ENCODE measurements at regions not wholly inside any gene's neighbourhood (a gene's known extent, or its start where the extent isn't known, plus 50 kb on each side); places are given as distances from the start of the nearest gene placed in this dataset.
A peak's percentile ranks its signal among the peaks of the same experiment; 100 is the strongest.

- no peak for TF ChIP-seq CTCF (conservative IDR thresholded peaks at IDR 0.05; ENCODE audit: low read depth, low read length)
- peak; percentile 34 for DNase-seq (ENCODE audit: low read depth)
These were observed 73.9 kb upstream of the KRR1 start for GRCh38 chr12:75585330-75585729.

GRCh38 chr12:75583355-75583754 is 71.9 kb upstream of the KRR1 start:
- TF ChIP-seq CTCF (conservative IDR thresholded peaks at IDR 0.05; ENCODE audit: low read depth, low read length): no peak
- no peak for DNase-seq (ENCODE audit: low read depth)
- no peak overlapping the region for H3K4me3 ChIP-seq (ENCODE audit: low read length)

More at GRCh38 chr12:75585330-75585729, 73.9 kb upstream of the KRR1 start:
- no peak overlapping the region for H3K4me3 ChIP-seq (ENCODE audit: low read length)

GRCh38 chr12:75581515-75581914 is 70.1 kb upstream of the KRR1 start:
- no peak for TF ChIP-seq CTCF (conservative IDR thresholded peaks at IDR 0.05; ENCODE audit: low read depth, low read length)
- H3K4me3 ChIP-seq (ENCODE audit: low read length): no peak overlapping the region
- DNase-seq (ENCODE audit: low read depth): no peak

DNA sequence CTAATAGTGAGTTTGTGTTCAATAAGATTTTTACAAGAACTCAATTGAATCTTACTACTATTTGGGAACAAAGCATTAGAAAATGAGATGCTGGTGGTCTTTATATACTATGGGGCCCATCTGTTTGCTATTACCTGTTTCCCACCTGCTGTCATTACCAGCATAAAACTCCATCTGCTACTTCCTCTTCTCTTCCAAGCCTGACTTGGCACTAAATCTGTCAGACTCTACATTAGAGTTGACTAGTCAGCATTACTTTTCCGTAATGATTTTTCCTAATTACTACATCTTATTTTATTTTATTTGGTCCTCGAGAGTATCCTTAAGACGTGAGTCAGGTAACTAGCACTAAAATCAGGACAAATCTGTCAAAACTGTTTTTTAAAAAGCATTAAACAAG is 68.1 kb upstream of the KRR1 start:
- TF ChIP-seq CTCF (conservative IDR thresholded peaks at IDR 0.05; ENCODE audit: low read depth, low read length): no peak
- H3K4me3 ChIP-seq (ENCODE audit: low read length): no peak overlapping the region
- no peak for DNase-seq (ENCODE audit: low read depth)

DNA sequence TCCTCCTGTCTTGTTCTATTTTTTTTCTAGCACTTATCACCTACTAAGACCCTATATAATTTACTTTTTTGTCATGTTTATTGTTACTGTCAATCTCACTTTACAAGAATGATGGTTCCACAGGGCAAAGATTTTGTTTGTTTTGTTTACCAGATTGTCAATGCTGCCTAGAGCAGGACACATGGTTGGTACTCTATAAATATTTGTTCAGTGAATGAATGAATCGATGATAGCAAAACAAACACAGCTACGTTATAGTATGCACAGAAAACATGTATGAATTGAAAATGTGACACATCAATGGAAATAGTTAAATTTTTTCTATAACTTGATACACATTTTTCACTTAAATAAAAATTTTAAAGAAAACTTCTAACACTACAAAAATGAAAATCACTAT is 67.1 kb upstream of the KRR1 start:
- no peak for TF ChIP-seq CTCF (conservative IDR thresholded peaks at IDR 0.05; ENCODE audit: low read depth, low read length)
- H3K4me3 ChIP-seq (ENCODE audit: low read length): no peak overlapping the region
- no peak for DNase-seq (ENCODE audit: low read depth)

DNA sequence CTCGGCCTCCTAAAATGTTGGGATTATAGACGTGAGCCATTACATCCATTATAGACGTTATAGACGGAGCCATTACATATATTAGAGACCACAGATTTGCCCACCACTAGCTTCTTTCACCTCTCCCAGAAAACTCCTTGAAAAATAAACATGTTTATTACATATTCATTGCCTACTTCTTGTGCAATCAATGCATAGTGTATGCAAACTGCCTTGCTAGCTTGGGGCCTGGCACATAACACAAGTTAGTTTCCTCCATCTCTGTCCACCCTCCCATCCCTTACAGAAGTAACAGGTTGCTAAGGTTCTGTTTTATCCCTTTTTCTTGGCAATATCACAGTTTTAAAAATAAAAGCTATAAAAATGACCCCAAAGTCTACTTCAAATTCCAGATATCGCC is 66.4 kb upstream of the KRR1 start:
- TF ChIP-seq CTCF (conservative IDR thresholded peaks at IDR 0.05; ENCODE audit: low read depth, low read length): no peak
- no peak overlapping the region for H3K4me3 ChIP-seq (ENCODE audit: low read length)
- DNase-seq (ENCODE audit: low read depth): no peak

DNA sequence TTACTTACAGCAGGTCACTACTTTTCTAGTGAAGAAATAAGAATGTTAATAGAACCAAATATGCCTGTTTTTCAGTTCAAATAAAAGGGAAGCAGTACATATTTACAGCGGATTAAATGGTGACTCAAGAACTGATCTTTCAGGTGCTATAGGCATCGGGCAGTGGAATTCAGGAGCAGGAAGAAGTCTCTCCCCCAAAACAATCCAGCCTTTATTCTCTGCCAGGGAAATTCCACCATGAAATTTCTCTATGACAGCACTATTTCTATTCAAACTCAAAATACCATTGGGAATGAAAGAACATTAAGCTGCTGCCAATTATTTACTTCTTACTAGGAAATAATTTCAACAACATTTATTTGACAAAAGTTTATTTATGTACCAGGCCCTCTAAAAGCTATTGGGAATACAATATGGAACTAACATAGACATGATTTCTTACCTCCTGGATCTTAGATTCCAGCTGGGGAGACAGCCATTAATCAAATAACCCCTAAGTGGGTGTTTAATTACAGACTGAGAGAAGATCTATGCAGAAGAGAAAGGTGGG is 60.3 kb upstream of the KRR1 start:
- TF ChIP-seq CTCF (conservative IDR thresholded peaks at IDR 0.05; ENCODE audit: low read depth, low read length): no peak
- H3K4me3 ChIP-seq (ENCODE audit: low read length): no peak overlapping the region
- peak; percentile 87 for DNase-seq (ENCODE audit: low read depth)
